Hepatocyte (in vitro differentiated cells): ENCODE measurements at regions not wholly inside any gene's neighbourhood (a gene's known extent, or its start where the extent isn't known, plus 50 kb on each side); places are given as distances from the start of the nearest gene placed in this dataset.

Experiments
- CTCF ChIP-seq: fragments of 200-600 bp; sonication (generic); IDR thresholded peaks from 2 replicates; pipeline ENCODE4 v1.5.1; 2016; ENCODE audit warnings: antibody characterized with exemption, mild to moderate bottlenecking; ENCODE audit not compliant: poor library complexity
- EZH2 ChIP-seq: fragments of 200-600 bp; sonication (generic); IDR thresholded peaks from 2 replicates; pipeline ENCODE4 v1.6.1; 2016; ENCODE audit warnings: antibody characterized with exemption, mild to moderate bottlenecking, borderline replicate concordance
- EZH2phosphoT487 ChIP-seq: fragments of 200-600 bp; sonication (generic); IDR thresholded peaks from one replicate; pipeline ENCODE4 v1.6.1; 2018; ENCODE audit warnings: antibody characterized with exemption, mild to moderate bottlenecking, low read depth, moderate library complexity; ENCODE audit not compliant: unreplicated experiment, severe bottlenecking

GRCh38 chr13:76148374-76148773, 512.2 kb downstream of the LMO7 start:
- TF ChIP-seq EZH2 = no peak
- no peak for TF ChIP-seq CTCF
- TF ChIP-seq EZH2phosphoT487 = no peak
